GM12873 (cell line): ENCODE measurements at regions not wholly inside any gene's neighbourhood (a gene's known extent, or its start where the extent isn't known, plus 50 kb on each side); places are given as distances from the start of the nearest gene placed in this dataset.

Source experiments
- CTCF ChIP-seq: IDR thresholded peaks from 2 replicates; pipeline ENCODE4 v1.5.1; 2012; ENCODE audit warnings: low read depth, mild to moderate bottlenecking, moderate library complexity, low read length, control low read depth; ENCODE audit not compliant: insufficient read depth; ENCODE audit errors: missing control alignments

GRCh38 chr6:165799391-165800153, 136.5 kb upstream of the PDE10A start:
- TF ChIP-seq CTCF = no peak

GRCh38 chr6:165798991-165799390, 135.9 kb upstream of the PDE10A start:
- no peak for TF ChIP-seq CTCF

GRCh38 chr6:165794179-165794601, 131.1 kb upstream of the PDE10A start:
- no peak for TF ChIP-seq CTCF

GRCh38 chr6:165793287-165793825, 130.3 kb upstream of the PDE10A start:
- no peak for TF ChIP-seq CTCF

GRCh38 chr6:165791876-165792437, 128.9 kb upstream of the PDE10A start:
- no peak for TF ChIP-seq CTCF

GRCh38 chr6:165791306-165791705, 128.3 kb upstream of the PDE10A start:
- no peak for TF ChIP-seq CTCF

- no peak for TF ChIP-seq CTCF
Observed at GRCh38 chr6:165782812-165783211, 119.8 kb upstream of the PDE10A start.
